Upper lobe of left lung (tissue), 4 donors: ENCODE measurements at regions not wholly inside any gene's neighbourhood (a gene's known extent, or its start where the extent isn't known, plus 50 kb on each side); places are given as distances from the start of the nearest gene placed in this dataset.

ENCODE experiments used
- POLR2A ChIP-seq, 4 donors: fragments of 450-650 bp; IDR thresholded peaks; one replicate each; pipeline ENCODE4 v1.5.1; 2016 to 2017; ENCODE audit warnings: antibody characterized with exemption in 4 of 4, mild to moderate bottlenecking in 2 of 4
- TF ChIP-seq, protein P1 (sequence below), 6 experiments: fragments of 450-650 bp in 4 of 6; fragments of 200-600 bp in 2 of 6; sonication (generic) in 2 of 6; IDR thresholded peaks; one replicate each; pipeline ENCODE4 v1.5.1; 2016 to 2019; ENCODE audit warnings: antibody characterized with exemption in 6 of 6

DNA sequence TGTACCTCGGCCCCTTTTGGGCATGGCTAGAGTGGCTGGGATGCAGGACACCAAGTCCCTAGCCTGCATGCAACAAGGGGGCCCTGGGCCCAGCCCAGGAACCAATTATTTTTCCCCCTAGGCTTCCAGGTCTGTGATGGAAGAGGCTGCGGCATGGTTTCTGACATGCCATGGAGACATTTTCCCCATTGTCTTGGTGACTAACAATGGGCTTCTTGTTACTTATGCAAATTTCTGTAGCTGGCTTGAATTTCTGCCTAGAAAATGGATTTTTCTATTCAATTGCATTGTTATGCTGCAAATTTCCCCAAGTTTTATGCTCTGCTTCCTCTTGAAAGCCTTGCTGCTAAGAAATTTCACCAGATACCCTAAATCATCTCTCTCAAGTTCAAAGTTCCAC, 1269.6 kb upstream of the CITED2 start:
- TF ChIP-seq, protein P1, sequence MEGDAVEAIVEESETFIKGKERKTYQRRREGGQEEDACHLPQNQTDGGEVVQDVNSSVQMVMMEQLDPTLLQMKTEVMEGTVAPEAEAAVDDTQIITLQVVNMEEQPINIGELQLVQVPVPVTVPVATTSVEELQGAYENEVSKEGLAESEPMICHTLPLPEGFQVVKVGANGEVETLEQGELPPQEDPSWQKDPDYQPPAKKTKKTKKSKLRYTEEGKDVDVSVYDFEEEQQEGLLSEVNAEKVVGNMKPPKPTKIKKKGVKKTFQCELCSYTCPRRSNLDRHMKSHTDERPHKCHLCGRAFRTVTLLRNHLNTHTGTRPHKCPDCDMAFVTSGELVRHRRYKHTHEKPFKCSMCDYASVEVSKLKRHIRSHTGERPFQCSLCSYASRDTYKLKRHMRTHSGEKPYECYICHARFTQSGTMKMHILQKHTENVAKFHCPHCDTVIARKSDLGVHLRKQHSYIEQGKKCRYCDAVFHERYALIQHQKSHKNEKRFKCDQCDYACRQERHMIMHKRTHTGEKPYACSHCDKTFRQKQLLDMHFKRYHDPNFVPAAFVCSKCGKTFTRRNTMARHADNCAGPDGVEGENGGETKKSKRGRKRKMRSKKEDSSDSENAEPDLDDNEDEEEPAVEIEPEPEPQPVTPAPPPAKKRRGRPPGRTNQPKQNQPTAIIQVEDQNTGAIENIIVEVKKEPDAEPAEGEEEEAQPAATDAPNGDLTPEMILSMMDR (IDR thresholded peaks at IDR 0.05): no peak
- no peak for TF ChIP-seq POLR2A (IDR thresholded peaks at IDR 0.05)
